GM11168 (cell line): ENCODE measurements at regions not wholly inside any gene's neighbourhood (a gene's known extent, or its start where the extent isn't known, plus 50 kb on each side); places are given as distances from the start of the nearest gene placed in this dataset.
"Not testable (repeated sequence)": the region's sequence is repeated elsewhere in the genome, so short reads cannot be mapped to it uniquely, and the experiment has no call there.

Source experiments
- in situ Hi-C: fragments of 300-500 bp; cut with MboI; formaldehyde crosslinking; loops from one replicate; pipeline ENCODE4 v1.12.0; 2022; ENCODE audit warnings: low sequenced_read_pairs; ENCODE audit not compliant: unreplicated experiment

- in situ Hi-C loops = no loop called here
These were observed 175.3 kb upstream of the LRP1B start for GRCh38 chr2:142306131-142306530.

GRCh38 chr2:142300517-142300916 is 169.7 kb upstream of the LRP1B start:
- in situ Hi-C loops = no loop called here

GRCh38 chr2:142299021-142299420 is 168.2 kb upstream of the LRP1B start:
- in situ Hi-C loops = no loop called here

- in situ Hi-C loops = no loop called here
These were observed 163.4 kb upstream of the LRP1B start for GRCh38 chr2:142294225-142294624.

DNA sequence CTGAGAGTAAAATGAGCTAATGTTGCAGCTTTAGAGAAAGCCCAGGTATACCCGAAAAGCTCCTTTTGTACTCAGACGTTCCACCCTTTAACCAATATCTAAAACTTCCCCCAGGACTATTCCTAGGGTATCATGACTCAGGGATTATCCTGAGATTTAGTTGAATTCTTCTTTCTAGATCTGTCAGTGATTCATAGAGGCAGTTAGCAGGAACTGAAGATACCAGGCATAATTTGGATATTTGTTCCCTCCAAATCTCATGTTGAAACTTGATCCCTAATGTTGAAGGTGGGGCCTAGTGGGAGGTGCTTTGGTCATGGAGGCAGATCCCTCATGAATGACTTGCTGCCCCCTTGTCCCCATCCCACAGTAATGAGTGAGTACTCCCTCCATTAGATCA is 161.2 kb upstream of the LRP1B start:
- in situ Hi-C loops = no loop called here

DNA sequence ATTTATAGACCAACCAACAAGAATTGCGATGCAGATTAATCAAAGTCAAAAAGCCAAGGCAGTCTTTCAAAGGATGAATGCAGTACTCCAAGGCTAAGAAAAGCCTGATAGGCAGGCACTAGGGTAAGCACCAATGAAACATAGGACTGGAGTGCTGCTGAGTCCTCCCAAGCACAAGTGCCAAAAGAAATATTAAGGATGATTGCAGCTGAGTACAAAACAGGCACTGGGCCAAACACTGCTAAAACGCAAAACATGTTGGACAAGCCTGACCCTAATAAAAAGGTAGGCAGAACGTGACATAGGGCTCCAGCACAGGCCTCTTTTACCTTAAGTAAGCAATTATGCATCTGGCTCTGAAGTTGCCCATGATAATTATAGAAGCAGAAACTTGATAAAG is 160.1 kb upstream of the LRP1B start:
- in situ Hi-C loops = no loop called here

DNA sequence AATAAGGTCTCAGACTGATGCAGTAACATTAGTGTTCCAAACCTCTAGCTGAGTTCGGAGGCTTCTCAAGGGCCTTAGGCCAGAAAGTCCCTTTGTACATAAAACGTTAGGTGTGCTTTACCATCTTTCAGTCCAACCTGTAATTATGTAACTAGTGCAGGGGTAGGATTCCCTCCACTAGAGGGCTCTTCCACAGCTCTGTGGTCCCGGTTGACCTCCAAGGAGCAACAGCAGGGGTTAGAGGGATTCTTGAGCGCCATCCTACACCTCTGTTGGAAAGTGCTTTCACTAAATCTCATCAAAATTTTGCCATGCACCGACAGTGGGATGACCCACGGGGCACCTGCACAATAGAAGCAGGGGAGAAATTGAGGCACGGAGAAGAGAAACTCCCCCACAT is 155.8 kb upstream of the LRP1B start:
- in situ Hi-C loops = no loop called here

DNA sequence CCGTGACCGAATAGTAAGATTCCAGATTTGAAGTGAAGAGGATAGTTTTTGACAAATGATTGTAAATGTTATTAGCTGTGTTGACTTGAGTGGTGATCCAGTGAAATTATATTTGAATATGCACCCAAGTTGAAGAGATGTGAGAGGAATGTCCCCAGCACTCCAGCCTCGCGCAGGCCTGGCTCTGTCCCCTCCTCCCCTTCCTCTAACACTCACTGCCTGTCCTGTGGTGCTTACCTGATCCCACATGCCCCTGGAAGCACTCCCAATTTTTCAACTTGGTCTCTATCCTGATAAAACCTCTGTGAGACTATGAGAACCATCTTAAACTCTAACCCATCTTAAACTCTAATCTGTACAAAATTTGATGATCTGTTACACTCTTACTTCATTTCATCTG is 154.7 kb upstream of the LRP1B start:
- in situ Hi-C loops = no loop called here

DNA sequence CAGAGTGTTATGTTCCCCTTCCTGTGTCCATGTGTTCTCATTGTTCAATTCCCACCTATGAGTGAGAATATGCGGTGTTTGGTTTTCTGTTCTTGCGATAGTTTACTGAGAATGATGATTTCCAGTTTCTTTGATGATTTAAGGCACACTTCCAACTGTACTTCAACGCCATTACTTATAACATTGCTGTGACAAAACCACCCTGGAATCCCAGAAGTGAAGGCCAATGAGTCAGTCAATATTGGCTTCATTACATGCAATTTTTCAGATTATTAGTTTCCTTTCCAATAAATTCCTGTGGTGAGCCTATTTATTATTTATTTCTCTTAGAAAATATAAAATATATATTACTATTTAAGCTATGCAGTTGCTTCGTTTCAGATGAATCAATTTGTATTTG is 153.5 kb upstream of the LRP1B start:
- in situ Hi-C loops = not testable (repeated sequence)

DNA sequence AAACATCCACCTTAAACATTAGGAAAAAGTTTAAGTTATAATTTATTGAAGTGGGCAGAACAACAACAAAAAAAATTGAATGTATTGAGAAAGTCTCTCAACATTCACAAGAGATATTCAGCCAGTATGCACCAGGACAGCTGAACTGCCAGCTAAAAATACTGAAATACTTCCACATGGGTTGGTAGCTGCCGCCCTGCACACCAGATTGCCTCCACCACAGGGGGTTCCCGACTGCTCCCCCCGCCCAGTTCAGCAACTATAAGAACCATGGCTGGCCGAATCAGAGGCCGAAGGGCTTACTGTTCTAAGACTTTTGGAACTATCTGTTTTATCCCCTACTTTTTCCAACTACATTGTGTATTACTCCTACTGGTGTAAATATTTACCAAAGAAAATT is 150.0 kb upstream of the LRP1B start:
- in situ Hi-C loops = no loop called here

- in situ Hi-C loops = no loop called here
These were observed 140.2 kb upstream of the LRP1B start for GRCh38 chr2:142270990-142271389.

GRCh38 chr2:142270291-142270690 is 139.5 kb upstream of the LRP1B start:
- in situ Hi-C loops = no loop called here

- in situ Hi-C loops = no loop called here
These were observed 128.5 kb upstream of the LRP1B start for GRCh38 chr2:142259356-142259755.

GRCh38 chr2:142254031-142254430 is 123.2 kb upstream of the LRP1B start:
- in situ Hi-C loops = no loop called here

DNA sequence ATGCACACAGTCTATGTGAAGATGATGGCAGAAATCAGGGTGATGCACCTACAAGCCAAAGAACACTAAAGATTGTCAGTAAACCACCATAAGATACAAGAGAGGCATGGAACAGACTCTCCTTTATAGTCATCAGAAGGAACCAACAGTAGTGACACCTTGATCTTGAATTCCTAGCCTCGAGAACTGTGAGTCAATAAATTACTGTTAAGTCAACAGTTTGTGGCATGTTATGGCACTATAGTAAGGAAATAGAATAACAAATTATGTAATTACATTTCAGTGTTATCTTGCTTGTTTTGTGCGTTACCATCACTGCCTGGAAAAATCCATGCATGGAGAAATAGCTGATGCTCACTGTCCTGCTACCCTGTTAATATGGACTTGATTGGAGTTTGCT is 110.2 kb upstream of the LRP1B start:
- in situ Hi-C loops = no loop called here

- in situ Hi-C loops = no loop called here
These were observed 105.4 kb upstream of the LRP1B start for GRCh38 chr2:142236181-142236580.

DNA sequence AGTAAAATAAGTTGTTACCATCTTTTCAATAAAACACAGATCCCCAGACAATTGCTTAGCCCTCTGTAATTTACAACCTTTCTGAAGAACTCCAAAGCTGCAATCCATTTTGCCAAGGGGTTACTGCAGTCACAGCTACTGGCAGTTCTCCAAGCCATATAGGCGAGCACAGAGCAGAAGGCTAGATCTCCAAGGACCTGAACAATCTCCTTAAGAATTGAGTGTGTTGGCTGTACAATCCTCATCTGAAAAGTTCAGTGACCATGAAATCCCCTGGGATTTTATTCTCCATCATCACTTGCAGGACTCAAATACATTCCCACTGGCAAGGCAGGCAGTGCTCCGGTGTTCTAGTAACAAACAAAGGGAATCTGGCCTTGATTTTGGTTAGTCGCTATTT is 103.9 kb upstream of the LRP1B start:
- in situ Hi-C loops = no loop called here

- in situ Hi-C loops = no loop called here
These were observed 92.5 kb upstream of the LRP1B start for GRCh38 chr2:142223309-142223708.

- in situ Hi-C loops = no loop called here
These were observed 91.9 kb upstream of the LRP1B start for GRCh38 chr2:142222715-142223114.

- in situ Hi-C loops = no loop called here
These were observed 90.1 kb upstream of the LRP1B start for GRCh38 chr2:142220901-142221300.

DNA sequence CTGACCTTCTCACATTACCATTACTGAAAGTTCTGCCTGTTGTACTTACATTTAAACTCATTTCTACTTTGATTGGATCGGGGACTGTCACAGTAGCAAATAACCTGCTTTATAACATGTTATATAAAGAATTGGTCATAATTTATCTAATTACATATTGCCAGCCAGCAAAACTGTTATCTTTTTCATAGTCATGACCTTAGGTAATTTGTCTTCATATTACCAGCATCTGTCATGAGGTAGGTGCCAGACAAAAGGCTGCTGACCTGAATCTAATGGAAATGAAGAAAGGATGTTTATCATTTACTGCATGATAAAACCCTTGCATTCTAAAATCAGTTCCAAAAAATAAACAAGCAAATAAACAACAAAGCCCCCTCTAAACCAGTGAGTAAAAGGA is 89.4 kb upstream of the LRP1B start:
- in situ Hi-C loops = no loop called here

GRCh38 chr2:142218471-142218870 is 87.7 kb upstream of the LRP1B start:
- in situ Hi-C loops = no loop called here

DNA sequence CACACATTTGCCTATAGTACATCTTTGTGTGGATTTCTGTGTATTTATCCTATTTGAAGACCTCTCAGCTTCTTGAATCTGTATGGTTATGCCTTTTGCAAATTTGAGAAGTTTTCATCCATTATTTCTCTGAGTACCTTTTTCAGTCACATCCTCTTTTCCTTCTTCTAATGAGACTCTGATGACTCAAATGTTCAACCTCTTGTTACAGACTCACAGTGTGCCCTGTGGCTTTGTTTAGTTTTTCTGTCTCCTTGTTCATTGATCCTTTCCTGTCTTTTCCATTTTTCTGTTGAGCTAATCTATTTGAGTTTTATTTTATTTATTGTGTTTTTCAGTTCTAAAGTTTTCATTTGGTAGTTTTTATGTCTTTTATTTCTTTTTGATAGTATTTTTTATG is 87.0 kb upstream of the LRP1B start:
- in situ Hi-C loops = no loop called here
